Gastroesophageal sphincter (tissue), 3 donors: ENCODE measurements at regions not wholly inside any gene's neighbourhood (a gene's known extent, or its start where the extent isn't known, plus 50 kb on each side); places are given as distances from the start of the nearest gene placed in this dataset.

Experiments used
- POLR2A ChIP-seq, 2 donors: fragments of 450-650 bp; IDR thresholded peaks; one replicate each; pipeline ENCODE4 v1.6.1; 2017; ENCODE audit warnings: antibody characterized with exemption in 2 of 2, mild to moderate bottlenecking in 2 of 2, moderate library complexity in 1 of 2
- POLR2AphosphoS5 ChIP-seq: sonication (generic); formaldehyde crosslinking; IDR thresholded peaks from one replicate; pipeline ENCODE4 v1.6.1; 2017; ENCODE audit warnings: antibody characterized with exemption
- TF ChIP-seq, protein P1 (sequence below), 4 experiments: fragments of 200-600 bp in 2 of 4; fragments of 450-650 bp in 2 of 4; sonication (generic) in 1 of 4; IDR thresholded peaks; one replicate each; pipeline ENCODE4 v1.5.1; 2017 to 2019; ENCODE audit warnings: antibody characterized with exemption in 4 of 4, mild to moderate bottlenecking in 2 of 4, moderate library complexity in 2 of 4

DNA sequence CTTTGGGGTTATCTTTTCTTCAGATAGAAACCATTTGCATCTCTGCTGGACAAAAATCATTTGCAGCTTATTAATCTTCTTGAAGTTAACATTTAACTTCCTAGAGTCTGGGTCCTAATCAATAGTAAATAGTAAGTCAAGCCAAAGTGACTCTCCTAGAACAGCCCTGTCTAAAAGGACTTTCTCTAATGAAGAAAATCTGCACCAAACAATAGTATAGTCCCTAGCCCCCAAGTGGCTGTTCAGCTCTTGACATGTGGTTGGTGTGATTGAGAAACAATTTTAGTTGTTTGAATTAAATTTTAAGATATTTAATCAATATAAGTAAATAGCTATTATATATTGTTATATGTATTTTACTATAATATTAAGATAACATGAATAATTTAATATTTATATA is 64.6 kb upstream of the SHB start:
- TF ChIP-seq POLR2AphosphoS5 (no peak), POLR2A (IDR thresholded peaks at IDR 0.05) (no peak)
- TF ChIP-seq, protein P1, sequence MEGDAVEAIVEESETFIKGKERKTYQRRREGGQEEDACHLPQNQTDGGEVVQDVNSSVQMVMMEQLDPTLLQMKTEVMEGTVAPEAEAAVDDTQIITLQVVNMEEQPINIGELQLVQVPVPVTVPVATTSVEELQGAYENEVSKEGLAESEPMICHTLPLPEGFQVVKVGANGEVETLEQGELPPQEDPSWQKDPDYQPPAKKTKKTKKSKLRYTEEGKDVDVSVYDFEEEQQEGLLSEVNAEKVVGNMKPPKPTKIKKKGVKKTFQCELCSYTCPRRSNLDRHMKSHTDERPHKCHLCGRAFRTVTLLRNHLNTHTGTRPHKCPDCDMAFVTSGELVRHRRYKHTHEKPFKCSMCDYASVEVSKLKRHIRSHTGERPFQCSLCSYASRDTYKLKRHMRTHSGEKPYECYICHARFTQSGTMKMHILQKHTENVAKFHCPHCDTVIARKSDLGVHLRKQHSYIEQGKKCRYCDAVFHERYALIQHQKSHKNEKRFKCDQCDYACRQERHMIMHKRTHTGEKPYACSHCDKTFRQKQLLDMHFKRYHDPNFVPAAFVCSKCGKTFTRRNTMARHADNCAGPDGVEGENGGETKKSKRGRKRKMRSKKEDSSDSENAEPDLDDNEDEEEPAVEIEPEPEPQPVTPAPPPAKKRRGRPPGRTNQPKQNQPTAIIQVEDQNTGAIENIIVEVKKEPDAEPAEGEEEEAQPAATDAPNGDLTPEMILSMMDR (IDR thresholded peaks at IDR 0.05) = no peak
